Ammon's horn (tissue), 1 donor: ENCODE measurements at regions not wholly inside any gene's neighbourhood (a gene's known extent, or its start where the extent isn't known, plus 50 kb on each side); places are given as distances from the start of the nearest gene placed in this dataset.

Experiments used
- DNase-seq: peaks from one replicate; pipeline ENCODE4 v3.0.0-alpha.2; 2016; ENCODE audit warnings: low spot score

GRCh38 chr13:40146611-40147117 lies 491.2 kb downstream of the COG6 start:
- DNase-seq: no peak

DNA sequence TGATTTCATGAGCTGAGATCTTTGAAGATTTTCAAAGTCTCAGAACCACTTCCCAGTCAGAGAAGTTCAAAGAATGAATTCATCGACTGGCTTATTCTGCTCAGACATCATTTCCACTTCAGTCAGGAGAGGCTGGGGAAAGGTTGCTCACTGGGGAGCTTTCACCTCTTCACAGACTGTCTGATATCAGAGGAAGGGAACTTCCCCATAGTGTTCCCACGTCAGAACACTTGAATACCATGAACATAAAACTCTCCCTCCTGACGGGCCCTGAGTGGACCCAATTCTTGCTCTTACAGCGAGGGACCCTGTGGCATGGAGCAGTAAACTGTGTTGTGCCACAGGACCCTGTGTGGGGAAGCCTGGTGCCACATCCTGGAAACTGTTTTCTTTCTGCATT lies 492.6 kb downstream of the COG6 start:
- no peak for DNase-seq

DNA sequence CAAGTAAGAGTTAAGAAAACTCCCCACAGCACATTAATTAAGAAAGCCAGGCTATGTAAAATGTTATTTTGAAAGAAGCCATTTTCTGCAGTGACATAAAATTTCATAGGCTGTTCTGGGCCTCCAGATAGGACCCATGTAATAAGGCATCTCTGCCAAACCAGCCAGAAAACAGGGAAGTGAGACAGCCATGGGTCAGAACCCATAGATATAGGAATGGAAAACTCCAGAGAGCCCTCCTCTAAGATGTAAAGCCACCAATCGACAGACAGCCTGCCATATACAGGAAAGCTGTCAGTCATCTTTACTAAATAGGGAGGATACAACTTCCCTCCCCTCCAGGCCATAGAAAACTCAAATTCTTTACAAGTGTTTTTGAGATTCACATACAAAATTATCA lies 493.3 kb downstream of the COG6 start:
- DNase-seq: no peak

GRCh38 chr13:40149611-40150274 lies 494.3 kb downstream of the COG6 start:
- peak; percentile 67 for DNase-seq

- DNase-seq: no peak
These were observed 496.2 kb downstream of the COG6 start for GRCh38 chr13:40151673-40152072.

DNA sequence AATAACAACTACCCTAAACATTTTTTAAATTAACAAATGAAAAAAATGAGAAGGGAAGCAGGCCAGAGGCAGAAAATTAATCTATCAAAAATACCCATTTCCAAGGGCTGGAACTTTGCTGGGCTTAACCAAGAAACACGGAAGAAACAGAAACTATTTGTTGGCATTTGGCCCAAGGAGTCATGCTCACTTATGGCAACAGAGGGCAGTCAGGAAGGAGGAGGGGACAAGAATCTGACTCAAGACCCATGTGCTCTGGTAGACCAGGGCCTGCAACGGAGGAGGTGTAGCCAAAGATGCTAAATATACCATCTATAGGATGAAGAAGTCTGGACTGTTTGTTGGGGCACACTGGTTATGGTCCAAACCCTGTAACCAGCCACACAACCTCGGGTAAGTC lies 496.7 kb downstream of the COG6 start:
- DNase-seq: no peak

DNA sequence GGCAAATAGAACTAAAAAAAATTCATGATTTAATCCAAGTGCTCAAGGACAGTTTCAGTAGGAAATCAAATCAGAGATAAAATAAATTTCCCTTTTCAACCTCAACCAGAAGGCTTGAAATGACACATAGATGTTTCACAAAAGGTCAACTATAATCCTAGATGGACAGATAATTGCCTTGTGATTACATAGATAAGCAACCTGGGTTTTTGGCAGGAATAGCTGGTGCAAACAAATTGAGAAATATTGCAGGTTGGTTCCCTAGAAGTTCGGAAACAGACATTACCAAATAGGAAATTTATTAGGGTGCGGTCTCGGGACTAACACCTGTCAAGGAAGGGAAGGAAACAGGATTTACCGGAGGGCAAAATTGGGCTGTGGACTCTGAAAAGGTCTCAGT lies 497.5 kb downstream of the COG6 start:
- no peak for DNase-seq

GRCh38 chr13:40153516-40153915 lies 498.1 kb downstream of the COG6 start:
- no peak for DNase-seq

GRCh38 chr13:40155201-40155600 lies 499.7 kb downstream of the COG6 start:
- no peak for DNase-seq

- no peak for DNase-seq
These were observed 502.8 kb downstream of the COG6 start for GRCh38 chr13:40158218-40158617.

DNA sequence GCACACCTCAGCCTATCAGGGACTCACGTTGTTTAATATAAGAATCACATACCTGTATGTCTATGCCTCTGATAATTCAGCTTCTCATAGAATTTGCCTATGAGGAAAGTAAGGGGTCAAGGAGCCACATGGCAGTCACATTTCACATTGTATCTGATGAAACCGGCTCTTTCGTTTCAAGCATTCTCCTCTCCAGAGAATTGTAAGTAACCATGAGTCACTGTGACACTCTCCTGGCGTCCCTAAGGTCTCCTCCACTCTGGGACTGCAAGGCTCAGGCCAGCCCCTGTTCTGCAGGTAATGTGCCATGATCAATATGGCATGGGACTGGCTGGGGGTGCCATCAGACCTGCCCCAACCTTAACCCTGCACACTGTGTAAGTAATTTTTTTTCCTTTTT lies 503.3 kb downstream of the COG6 start:
- no peak for DNase-seq

- DNase-seq: no peak
These were observed 504.3 kb downstream of the COG6 start for GRCh38 chr13:40159736-40160135.

GRCh38 chr13:40160618-40161350 lies 505.3 kb downstream of the COG6 start:
- DNase-seq: no peak

DNA sequence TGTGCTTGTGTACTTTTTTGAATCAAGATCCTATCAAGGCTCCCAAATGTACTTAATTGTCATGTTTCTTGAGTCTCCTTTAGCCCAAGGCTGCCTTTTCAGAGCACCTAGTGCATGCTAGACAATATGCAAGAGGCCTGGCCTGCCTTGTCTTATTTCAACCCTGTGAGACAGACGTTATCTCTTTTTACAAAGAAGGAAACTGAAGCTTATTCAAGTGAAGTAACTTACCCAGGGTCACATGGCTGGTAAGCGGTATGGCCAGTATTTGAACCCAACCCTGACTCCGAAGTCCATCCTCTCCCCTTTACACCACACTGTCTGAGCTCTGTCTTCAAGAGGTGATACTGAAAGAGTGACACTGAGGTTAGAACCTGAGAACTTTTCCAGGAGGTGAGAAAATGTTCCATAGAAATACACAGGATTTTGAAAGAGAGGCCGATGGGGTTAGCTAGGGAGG lies 505.1 kb downstream of the FOXO1 start:
- DNase-seq: no peak

GRCh38 chr13:40161931-40162330 lies 504.5 kb downstream of the FOXO1 start:
- DNase-seq: no peak

- DNase-seq: no peak
These were observed 503.1 kb downstream of the FOXO1 start for GRCh38 chr13:40163066-40164000.

- DNase-seq: no peak
These were observed 502.3 kb downstream of the FOXO1 start for GRCh38 chr13:40164133-40164532.

DNA sequence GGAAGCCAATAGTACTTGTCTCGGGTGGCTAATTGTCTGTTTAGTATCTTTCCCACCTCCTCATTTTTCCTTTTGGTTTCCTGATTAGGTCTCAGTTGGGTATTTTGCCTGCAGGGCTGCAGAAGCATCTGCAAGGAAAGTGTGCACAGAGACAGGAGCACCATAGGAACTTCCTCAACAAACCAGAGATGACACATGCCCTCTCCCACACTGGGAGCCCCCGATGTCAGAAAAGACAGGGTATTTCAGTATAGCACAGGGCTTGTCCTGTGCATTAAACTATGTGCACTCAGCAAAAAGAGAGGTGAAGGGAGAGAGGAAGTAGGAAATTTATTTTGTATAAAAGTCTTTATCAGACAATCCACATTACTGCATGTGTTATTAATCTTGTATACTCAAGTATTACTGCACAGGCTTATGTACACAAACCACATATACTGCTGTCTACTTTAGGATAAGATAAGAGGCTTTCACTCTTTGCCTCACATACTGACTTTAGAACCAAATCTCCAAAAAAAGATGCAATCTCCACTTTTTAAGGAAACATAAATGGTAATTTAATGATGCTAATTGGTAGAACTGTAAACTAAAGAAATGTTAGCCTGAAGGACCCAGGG lies 501.0 kb downstream of the FOXO1 start:
- no peak for DNase-seq

DNA sequence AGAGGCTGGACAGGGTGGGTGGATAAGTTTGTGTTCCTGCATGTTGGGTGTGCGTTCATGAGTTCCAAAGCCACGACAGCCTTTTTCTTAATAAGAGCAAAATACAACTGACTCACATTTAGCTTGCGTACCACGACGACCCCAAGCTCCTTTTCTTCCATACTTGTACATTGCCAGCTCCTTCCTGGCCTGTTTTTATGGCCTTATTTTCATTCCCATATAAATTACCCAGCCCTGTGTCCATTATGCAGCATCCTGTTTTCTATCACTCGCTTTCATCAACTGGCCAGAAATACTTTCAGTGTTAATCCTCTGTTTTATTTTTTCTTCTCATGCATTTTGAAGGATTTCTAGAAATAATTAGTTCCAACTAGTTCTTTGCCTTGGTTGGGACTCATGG lies 499.1 kb downstream of the FOXO1 start:
- no peak for DNase-seq

- DNase-seq: no peak
These were observed 497.8 kb downstream of the FOXO1 start for GRCh38 chr13:40168425-40169166.

GRCh38 chr13:40169476-40169875 lies 497.0 kb downstream of the FOXO1 start:
- no peak for DNase-seq
